ENCODE measurements at regions not wholly inside any gene's neighbourhood (a gene's known extent, or its start where the extent isn't known, plus 50 kb on each side); places are given as distances from the start of the nearest gene placed in this dataset.

GRCh38 chr6:151722342-151722741, 85.1 kb upstream of the ESR1 start:
- Mint-ChIP-seq H3K27ac (ENCODE audit: unreplicated experiment) (no peak overlapping the region), H3K9me3 (ENCODE audit: low read depth, unreplicated experiment) (no peaks in the 10 kb centered on the region), H3K4me3 (ENCODE audit: low read depth, unreplicated experiment) (no peak overlapping the region), H3K36me3 (ENCODE audit: insufficient read depth, unreplicated experiment) (no peaks in the 10 kb centered on the region), H3K4me1 (ENCODE audit: low read depth, unreplicated experiment) (no peaks in the 10 kb centered on the region), H3K27me3 (ENCODE audit: unreplicated experiment) (no peaks in the 10 kb centered on the region)
- CTCF ChIA-PET, result no interaction called here
- TF ChIP-seq CTCF (IDR thresholded peaks at IDR 0.05; ENCODE audit: unreplicated experiment), result no peak
- DNase-seq, result no peak
- BruUV-seq (replicated peaks), result no TSS peak
- intact Hi-C loops (cut with micrococcal nuclease; ENCODE audit: unreplicated experiment), result no loop called here

DNA sequence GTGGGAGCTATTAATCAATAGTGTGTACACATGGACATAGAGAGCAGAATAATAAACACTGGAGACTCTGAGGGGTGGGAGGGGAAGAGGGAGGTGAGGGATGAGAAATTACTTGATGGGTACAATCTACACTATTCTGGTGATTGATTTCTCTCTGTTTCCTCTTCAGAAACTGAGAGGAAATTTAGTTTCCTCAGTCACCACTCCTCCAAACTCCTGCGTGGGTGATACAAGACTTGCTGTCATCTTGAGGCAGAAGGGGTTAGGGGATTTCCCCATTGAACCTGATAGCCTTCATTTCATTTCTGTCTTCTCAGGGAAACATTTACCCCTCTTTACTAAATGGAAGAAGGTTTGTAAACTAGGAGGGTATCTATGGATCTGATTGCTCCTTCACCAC, 84.3 kb upstream of the ESR1 start:
- CTCF ChIA-PET, result no interaction called here

DNA sequence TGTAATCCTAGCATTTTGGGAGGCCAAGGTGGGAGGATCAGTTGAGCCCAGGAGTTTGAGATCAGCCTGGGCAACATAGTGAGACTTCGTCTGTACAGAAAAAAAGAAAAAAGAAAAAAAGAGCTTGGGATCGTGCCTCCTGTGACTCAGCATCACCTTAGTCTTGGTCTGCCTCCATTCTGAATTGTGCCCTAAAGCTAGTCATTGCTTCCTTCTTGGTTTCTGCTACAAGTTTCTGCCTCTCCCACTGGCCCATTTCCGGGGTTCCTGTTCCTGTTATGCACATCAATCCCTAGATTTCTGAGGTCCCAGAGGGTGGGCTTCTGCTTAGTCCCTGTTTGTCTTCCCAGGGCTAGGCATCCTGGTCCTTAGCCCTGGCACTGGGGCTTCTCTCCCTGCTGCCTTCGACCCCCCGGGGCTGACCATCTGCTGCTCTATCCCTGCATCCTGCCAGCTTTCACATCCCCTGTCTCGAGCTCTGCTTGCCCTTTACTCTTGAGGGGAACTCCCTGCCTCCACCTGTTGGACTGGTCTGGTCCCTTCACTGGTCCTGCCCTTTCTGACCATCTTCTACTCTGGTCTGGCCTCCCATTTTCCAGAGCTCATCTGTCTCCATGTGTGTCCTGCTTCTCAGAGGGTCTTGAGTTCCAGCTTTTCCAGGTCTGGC, 77.5 kb upstream of the ESR1 start:
- no peak overlapping the region for H3K27ac Mint-ChIP-seq (ENCODE audit: unreplicated experiment)
- CTCF ChIA-PET, result no interaction called here
- no peaks in the 10 kb centered on the region for H3K36me3 Mint-ChIP-seq (ENCODE audit: insufficient read depth, unreplicated experiment)
- no peaks in the 10 kb centered on the region for H3K4me1 Mint-ChIP-seq (ENCODE audit: low read depth, unreplicated experiment)
- intact Hi-C loops (cut with micrococcal nuclease; ENCODE audit: unreplicated experiment), result no loop called here
- no peak for DNase-seq
- TF ChIP-seq CTCF (IDR thresholded peaks at IDR 0.05; ENCODE audit: unreplicated experiment), result no peak
- H3K4me3 Mint-ChIP-seq (ENCODE audit: low read depth, unreplicated experiment), result no peak overlapping the region
- BruUV-seq (replicated peaks), result no TSS peak
- H3K27me3 Mint-ChIP-seq (ENCODE audit: unreplicated experiment), result no peaks in the 10 kb centered on the region
- H3K9me3 Mint-ChIP-seq (ENCODE audit: low read depth, unreplicated experiment), result no peaks in the 10 kb centered on the region

More for the DNA sequence above, 84.3 kb upstream of the ESR1 start:
- H3K27me3 Mint-ChIP-seq (ENCODE audit: unreplicated experiment), result no peaks in the 10 kb centered on the region
- no peak for TF ChIP-seq CTCF (IDR thresholded peaks at IDR 0.05; ENCODE audit: unreplicated experiment)
- no peak overlapping the region for H3K4me3 Mint-ChIP-seq (ENCODE audit: low read depth, unreplicated experiment)
- no peaks in the 10 kb centered on the region for H3K4me1 Mint-ChIP-seq (ENCODE audit: low read depth, unreplicated experiment)
- H3K27ac Mint-ChIP-seq (ENCODE audit: unreplicated experiment), result no peak overlapping the region
- H3K36me3 Mint-ChIP-seq (ENCODE audit: insufficient read depth, unreplicated experiment), result no peaks in the 10 kb centered on the region
- BruUV-seq (replicated peaks), result no TSS peak
- no peak for DNase-seq
- no peaks in the 10 kb centered on the region for H3K9me3 Mint-ChIP-seq (ENCODE audit: low read depth, unreplicated experiment)
- intact Hi-C loops (cut with micrococcal nuclease; ENCODE audit: unreplicated experiment), result no loop called here

DNA sequence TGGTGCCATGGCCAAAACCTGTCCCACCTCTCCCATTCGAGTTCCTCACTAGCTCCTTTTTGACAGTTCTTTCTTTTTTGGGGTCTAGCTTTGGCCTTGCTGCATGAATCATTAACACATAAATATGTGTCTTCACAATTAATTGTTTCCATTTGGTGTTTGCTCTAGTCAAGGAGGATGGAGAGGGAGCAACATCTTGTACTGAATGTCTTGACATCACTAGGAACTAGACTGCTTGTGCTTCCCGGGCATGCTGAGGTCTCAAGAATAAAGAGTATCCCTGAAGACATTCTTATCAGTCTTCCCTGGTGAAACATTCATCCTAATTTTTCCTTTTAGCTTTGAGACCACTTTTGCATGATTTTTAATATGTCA, 77.0 kb upstream of the ESR1 start:
- no peaks in the 10 kb centered on the region for H3K27me3 Mint-ChIP-seq (ENCODE audit: unreplicated experiment)
- DNase-seq, result no peak
- BruUV-seq (replicated peaks), result no TSS peak
- H3K9me3 Mint-ChIP-seq (ENCODE audit: low read depth, unreplicated experiment), result no peaks in the 10 kb centered on the region
- H3K27ac Mint-ChIP-seq (ENCODE audit: unreplicated experiment), result no peak overlapping the region
- TF ChIP-seq CTCF (IDR thresholded peaks at IDR 0.05; ENCODE audit: unreplicated experiment), result no peak
- no peak overlapping the region for H3K4me3 Mint-ChIP-seq (ENCODE audit: low read depth, unreplicated experiment)
- CTCF ChIA-PET, result no interaction called here
- intact Hi-C loops (cut with micrococcal nuclease; ENCODE audit: unreplicated experiment), result no loop called here
- H3K4me1 Mint-ChIP-seq (ENCODE audit: low read depth, unreplicated experiment), result no peaks in the 10 kb centered on the region
- no peaks in the 10 kb centered on the region for H3K36me3 Mint-ChIP-seq (ENCODE audit: insufficient read depth, unreplicated experiment)

Measured in Calu3 (cell line).